GM12864 (cell line): ENCODE measurements at regions not wholly inside any gene's neighbourhood (a gene's known extent, or its start where the extent isn't known, plus 50 kb on each side); places are given as distances from the start of the nearest gene placed in this dataset.
"Not testable (repeated sequence)": the region's sequence is repeated elsewhere in the genome, so short reads cannot be mapped to it uniquely, and the experiment has no call there.

Experiments
- DNase-seq: peaks from one replicate; pipeline ENCODE4 v3.0.0-alpha.2; 2011; ENCODE audit warnings: low read depth
- H3K4me3 ChIP-seq: 2 replicates; pipeline ENCODE4 v1.5.1; 2011; ENCODE audit warnings: mild to moderate bottlenecking, low read depth, low read length, control low read depth
- TF ChIP-seq, protein P1 (sequence below): IDR thresholded peaks from 2 replicates; pipeline ENCODE4 v1.5.1; 2011; ENCODE audit warnings: low read depth, mild to moderate bottlenecking, moderate library complexity, low read length, control low read depth, inconsistent platforms; ENCODE audit errors: missing control alignments

DNA sequence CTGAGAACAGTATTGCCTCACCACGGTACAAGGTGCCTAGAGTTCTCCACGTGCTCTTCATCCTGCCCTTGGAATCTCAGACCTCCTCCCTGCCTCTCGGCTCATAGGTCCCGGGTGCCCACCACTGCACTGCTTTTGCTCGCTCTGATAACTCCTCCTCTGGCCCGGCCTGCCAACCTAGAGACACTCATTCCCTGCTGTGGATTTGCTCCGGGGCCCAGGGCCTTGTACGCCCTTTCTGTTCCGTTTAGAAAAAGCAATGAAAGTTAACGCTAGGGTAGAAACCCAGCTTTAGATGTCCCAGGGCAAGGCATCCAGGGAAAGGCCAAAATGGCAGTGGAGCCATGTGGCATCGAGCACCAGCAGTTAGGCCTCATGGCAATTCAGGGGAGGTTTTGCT lies 253.9 kb downstream of the VAPA start:
- DNase-seq: no peak
- H3K4me3 ChIP-seq: no peak overlapping the region
- TF ChIP-seq, protein P1, sequence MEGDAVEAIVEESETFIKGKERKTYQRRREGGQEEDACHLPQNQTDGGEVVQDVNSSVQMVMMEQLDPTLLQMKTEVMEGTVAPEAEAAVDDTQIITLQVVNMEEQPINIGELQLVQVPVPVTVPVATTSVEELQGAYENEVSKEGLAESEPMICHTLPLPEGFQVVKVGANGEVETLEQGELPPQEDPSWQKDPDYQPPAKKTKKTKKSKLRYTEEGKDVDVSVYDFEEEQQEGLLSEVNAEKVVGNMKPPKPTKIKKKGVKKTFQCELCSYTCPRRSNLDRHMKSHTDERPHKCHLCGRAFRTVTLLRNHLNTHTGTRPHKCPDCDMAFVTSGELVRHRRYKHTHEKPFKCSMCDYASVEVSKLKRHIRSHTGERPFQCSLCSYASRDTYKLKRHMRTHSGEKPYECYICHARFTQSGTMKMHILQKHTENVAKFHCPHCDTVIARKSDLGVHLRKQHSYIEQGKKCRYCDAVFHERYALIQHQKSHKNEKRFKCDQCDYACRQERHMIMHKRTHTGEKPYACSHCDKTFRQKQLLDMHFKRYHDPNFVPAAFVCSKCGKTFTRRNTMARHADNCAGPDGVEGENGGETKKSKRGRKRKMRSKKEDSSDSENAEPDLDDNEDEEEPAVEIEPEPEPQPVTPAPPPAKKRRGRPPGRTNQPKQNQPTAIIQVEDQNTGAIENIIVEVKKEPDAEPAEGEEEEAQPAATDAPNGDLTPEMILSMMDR: no peak

DNA sequence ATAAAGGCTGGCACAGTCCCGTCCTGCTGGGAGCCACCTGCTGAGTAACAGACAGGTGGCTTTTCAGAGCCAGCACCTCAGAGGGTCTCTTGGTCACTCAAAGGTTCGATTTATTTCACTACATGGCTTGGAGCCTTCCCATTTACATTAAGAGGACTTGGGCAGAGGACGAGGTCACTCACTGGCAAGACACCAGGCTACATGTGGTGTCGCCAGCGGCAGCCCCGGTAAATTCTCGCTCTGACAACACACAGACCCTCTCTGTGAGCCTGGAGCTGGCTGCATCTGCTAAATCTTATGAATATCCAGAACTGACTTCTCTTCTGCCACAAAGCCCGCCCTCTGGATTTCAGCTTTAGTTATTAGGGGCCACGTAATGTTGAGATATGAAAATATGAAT lies 254.7 kb downstream of the VAPA start:
- no peak overlapping the region for H3K4me3 ChIP-seq
- TF ChIP-seq, protein P1: no peak
- DNase-seq: no peak

DNA sequence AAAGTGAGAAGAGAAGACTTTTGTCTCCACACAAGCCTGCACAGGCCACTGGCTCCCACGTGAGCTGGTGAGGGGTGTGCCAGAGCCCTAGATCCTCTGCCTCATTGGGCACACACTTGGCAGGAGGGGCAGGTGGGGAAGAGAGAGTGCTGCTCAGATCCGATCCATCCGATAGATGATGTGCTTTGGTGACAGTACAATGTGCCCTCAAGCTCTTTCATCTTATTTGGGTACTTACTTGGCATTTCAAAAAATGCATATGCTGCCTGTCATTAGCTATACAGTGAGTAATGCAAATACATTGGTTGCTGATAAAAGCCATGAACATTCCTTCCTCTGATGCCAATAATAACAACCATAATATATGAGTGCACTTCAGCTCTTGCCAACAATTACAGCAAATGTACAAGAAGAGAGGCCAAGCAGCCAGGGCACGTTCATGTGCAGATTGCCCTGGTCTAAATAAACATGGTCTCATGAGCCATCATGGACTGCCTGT lies 255.3 kb downstream of the VAPA start:
- TF ChIP-seq, protein P1: no peak
- no peak for DNase-seq
- H3K4me3 ChIP-seq: no peak overlapping the region

DNA sequence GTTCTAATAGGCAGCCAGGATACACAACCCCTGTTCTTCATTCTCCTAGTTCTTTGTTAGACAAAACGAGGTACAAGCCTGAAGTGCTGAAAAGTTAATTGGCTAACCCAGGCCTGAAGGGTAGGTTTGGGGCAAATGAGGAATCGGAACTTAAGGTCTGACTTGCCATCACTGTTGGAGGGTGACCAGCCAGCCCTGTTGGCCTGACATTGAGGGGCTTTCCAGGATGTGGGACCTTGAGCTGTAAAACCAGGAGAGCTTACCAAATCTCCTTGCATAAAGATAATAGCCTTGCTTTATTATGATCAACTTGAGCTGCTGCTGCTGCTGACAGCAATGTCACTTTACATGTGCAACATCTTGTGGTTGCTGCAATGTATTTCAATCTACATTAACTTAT lies 256.0 kb downstream of the VAPA start:
- no peak overlapping the region for H3K4me3 ChIP-seq
- no peak for DNase-seq
- TF ChIP-seq, protein P1: no peak

DNA sequence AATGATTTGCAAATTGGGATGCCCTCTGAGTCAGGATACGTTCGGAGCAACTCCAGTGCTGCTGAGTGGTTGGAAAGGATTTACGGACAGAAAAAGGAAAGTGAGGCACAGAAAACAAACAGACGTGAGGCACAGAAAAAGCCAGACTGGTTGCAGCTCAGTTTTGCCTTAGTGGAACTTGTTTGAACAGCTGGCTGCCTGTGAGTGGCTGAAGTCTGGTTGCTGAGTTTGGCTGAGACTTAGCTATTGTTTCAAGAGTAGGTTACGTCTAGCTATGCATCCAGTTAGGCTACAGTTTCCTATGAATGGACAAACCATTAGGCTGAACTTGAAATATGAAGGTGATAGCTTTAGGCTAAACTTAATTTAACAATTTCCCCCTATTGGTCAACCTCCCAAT lies 256.6 kb downstream of the VAPA start:
- TF ChIP-seq, protein P1: no peak
- H3K4me3 ChIP-seq: no peak overlapping the region
- no peak for DNase-seq

DNA sequence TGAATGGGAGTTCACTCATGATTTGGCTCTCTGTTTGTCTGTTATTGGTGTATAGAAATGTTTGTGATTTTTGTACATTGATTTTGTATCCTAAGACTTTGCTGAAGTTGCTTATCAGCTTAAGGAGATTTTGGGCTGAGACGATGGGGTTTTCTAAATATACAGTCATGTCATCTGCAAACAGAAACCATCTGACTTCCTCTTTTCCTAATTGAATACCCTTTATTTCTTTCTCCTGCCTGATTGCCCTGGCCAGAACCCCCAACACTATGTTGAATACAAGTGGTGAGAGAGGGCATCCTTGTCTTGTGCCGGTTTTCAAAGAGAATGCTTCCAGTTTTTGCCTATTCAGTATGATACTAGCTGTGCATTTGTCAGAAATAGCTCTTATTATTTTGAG lies 261.5 kb downstream of the VAPA start:
- not testable (repeated sequence) for H3K4me3 ChIP-seq, DNase-seq

DNA sequence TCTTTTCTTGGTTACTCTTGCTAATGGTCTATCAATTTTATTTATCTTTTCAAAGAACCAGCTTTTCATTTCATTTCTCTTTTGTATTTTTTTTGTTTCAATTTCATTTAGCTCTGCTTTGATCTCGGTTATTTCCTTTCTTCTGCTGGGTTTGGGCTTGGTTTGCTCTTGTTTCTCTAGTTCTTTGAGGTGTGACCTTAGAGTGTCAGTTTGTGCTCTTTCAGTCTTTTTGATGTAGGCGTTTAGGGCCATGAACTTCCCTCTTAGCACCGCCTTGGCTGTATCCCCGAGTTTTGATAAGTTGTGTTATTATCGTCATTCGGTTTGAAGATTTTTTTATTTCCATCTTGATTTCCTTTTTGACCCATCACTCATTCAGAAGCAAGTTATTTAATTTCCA lies 265.5 kb downstream of the VAPA start:
- H3K4me3 ChIP-seq, DNase-seq: not testable (repeated sequence)

DNA sequence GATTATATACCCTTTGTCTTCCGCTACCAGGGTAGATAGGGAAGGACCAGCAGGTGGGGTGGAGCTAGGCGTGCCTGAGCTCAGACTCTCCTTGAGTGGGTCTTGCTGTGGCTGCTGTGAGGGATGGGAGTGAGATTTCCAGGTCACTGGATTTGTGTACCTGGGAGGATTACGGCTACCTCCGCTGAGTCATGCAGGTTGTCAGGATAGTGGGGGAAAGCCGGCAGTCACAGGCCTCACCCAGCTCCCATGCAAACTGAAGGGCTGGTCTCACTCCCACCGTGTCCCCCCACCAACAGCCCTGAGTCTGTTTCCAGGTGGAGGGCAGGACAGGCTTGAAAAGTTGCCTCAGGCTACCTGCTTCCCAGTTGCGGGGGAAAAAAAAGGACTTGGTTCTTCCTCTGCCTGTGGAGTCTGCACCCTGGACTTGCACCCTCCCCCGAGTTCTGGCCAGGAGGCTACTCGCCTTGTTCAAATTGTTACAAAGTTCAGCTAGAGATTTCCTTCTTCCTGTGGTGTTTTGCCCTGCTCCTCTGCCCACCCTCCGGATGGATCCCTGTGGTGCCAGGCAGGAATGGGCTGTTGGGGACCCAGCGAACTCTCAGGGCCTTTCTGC lies 268.3 kb downstream of the VAPA start:
- no peak for DNase-seq
- TF ChIP-seq, protein P1: no peak
- no peak overlapping the region for H3K4me3 ChIP-seq
